Skeletal muscle satellite cell (primary cell): ENCODE measurements at regions not wholly inside any gene's neighbourhood (a gene's known extent, or its start where the extent isn't known, plus 50 kb on each side); places are given as distances from the start of the nearest gene placed in this dataset.

Experiments used
- H3K27me3 ChIP-seq: 2 replicates; pipeline ENCODE4 v1.7.0; 2013; ENCODE audit warnings: low read length; ENCODE audit not compliant: control insufficient read depth, insufficient read depth
- H3K36me3 ChIP-seq: 2 replicates; pipeline ENCODE4 v1.7.0; 2013; ENCODE audit warnings: mild to moderate bottlenecking, control low read depth, low read length; ENCODE audit not compliant: insufficient read depth
- H3K4me1 ChIP-seq: 2 replicates; pipeline ENCODE4 v1.7.0; 2013; ENCODE audit warnings: low read length; ENCODE audit not compliant: control insufficient read depth, insufficient read depth
- H3K4me2 ChIP-seq: 2 replicates; pipeline ENCODE4 v1.7.0; 2013; ENCODE audit warnings: mild to moderate bottlenecking, low read length
- H3K4me3 ChIP-seq: 2 replicates; pipeline ENCODE4 v1.7.0; 2013; ENCODE audit warnings: low read length
- H3K9ac ChIP-seq: 2 replicates; pipeline ENCODE4 v1.7.0; 2013; ENCODE audit warnings: mild to moderate bottlenecking, low read depth, low read length, moderate library complexity
- H3K9me3 ChIP-seq: replicated peaks from 2 replicates; pipeline ENCODE4 v1.7.0; 2013; ENCODE audit warnings: mild to moderate bottlenecking, control low read depth, low read length

GRCh38 chr2:222372993-222373392, 51.4 kb upstream of the SGPP2 start:
- no peak overlapping the region for H3K4me2 ChIP-seq
- H3K4me1 ChIP-seq: no peaks in the 10 kb centered on the region
- H3K27me3 ChIP-seq: peaks cover 3% of the 10 kb centered on the region
- H3K36me3 ChIP-seq: no peaks in the 10 kb centered on the region
- peaks cover 3% of the 10 kb centered on the region for H3K9me3 ChIP-seq
- H3K4me3 ChIP-seq: no peak overlapping the region
- H3K9ac ChIP-seq: no peak overlapping the region
